ENCODE measurements at regions not wholly inside any gene's neighbourhood (a gene's known extent, or its start where the extent isn't known, plus 50 kb on each side); places are given as distances from the start of the nearest gene placed in this dataset.

DNA sequence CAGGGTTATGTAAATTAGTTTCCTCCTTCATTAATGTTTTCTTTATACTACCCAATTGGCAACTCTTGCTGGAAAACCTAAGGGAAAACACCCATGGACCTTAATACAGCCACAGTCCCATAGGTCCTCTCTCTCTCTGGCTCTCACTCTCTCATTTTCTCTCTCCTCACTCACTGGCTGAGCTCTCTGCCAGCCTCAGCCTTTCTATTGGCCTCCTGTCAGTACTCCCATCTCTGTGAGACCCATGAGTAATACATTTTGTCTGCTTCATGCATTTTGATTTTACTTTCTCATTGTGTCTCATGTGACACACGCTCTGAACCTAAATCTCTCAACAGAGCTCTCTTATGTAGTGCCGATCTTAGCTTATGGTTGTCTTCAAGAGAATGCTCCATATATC, 907.5 kb downstream of the C6orf118 start:
- TF ChIP-seq, protein P1, sequence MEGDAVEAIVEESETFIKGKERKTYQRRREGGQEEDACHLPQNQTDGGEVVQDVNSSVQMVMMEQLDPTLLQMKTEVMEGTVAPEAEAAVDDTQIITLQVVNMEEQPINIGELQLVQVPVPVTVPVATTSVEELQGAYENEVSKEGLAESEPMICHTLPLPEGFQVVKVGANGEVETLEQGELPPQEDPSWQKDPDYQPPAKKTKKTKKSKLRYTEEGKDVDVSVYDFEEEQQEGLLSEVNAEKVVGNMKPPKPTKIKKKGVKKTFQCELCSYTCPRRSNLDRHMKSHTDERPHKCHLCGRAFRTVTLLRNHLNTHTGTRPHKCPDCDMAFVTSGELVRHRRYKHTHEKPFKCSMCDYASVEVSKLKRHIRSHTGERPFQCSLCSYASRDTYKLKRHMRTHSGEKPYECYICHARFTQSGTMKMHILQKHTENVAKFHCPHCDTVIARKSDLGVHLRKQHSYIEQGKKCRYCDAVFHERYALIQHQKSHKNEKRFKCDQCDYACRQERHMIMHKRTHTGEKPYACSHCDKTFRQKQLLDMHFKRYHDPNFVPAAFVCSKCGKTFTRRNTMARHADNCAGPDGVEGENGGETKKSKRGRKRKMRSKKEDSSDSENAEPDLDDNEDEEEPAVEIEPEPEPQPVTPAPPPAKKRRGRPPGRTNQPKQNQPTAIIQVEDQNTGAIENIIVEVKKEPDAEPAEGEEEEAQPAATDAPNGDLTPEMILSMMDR (IDR thresholded peaks at IDR 0.05) = no peak
- TF ChIP-seq POLR2A (IDR thresholded peaks at IDR 0.05) (no peak), POLR2AphosphoS5 (IDR thresholded peaks at IDR 0.05) (no peak)
